GM12878 (cell line): ENCODE measurements at regions not wholly inside any gene's neighbourhood (a gene's known extent, or its start where the extent isn't known, plus 50 kb on each side); places are given as distances from the start of the nearest gene placed in this dataset.

Experiments
- CBX3 ChIP-seq: fragments of 200-600 bp; sonication (generic); IDR thresholded peaks from 2 replicates; pipeline ENCODE4 v1.6.1; 2016; ENCODE audit warnings: low read depth, borderline replicate concordance
- CHD1 ChIP-seq: IDR thresholded peaks from 2 replicates; pipeline ENCODE4 v1.6.1; 2012; ENCODE audit warnings: low read depth, low read length, improper control_type of control experiment
- DPF2 ChIP-seq: fragments of 450-650 bp; IDR thresholded peaks from 2 replicates; pipeline ENCODE4 v1.6.1; 2017; ENCODE audit warnings: mild to moderate bottlenecking
- E2F4 ChIP-seq: IDR thresholded peaks from 2 replicates; pipeline ENCODE4 v1.6.1; 2012; ENCODE audit warnings: low read depth, low read length, improper control_type of control experiment
- E4F1 ChIP-seq: fragments of 450-650 bp; IDR thresholded peaks from 2 replicates; pipeline ENCODE4 v1.6.1; 2018; ENCODE audit warnings: borderline replicate concordance, mild to moderate bottlenecking; ENCODE audit not compliant: partially characterized antibody
- ESRRA ChIP-seq: IDR thresholded peaks from 2 replicates; pipeline ENCODE4 v1.6.1; 2012; ENCODE audit warnings: mild to moderate bottlenecking, low read length, improper control_type of control experiment
- EZH2 ChIP-seq: IDR thresholded peaks from 2 replicates; pipeline ENCODE4 v1.6.1; 2012; ENCODE audit warnings: low read depth, mild to moderate bottlenecking, control low read depth, inconsistent platforms, low read length, borderline replicate concordance; ENCODE audit not compliant: control insufficient read depth
- FOS ChIP-seq: IDR thresholded peaks from 3 replicates; pipeline ENCODE4 v1.6.1; 2011; ENCODE audit warnings: borderline replicate concordance; ENCODE audit not compliant: insufficient read length; ENCODE audit errors: extremely low read depth
- FOXM1 ChIP-seq: IDR thresholded peaks from 2 replicates; pipeline ENCODE4 v1.6.1; 2012; ENCODE audit warnings: low read depth, mild to moderate bottlenecking, inconsistent platforms, low read length, moderate library complexity
- JUND ChIP-seq: IDR thresholded peaks from 2 replicates; pipeline ENCODE4 v1.6.1; 2012; ENCODE audit warnings: low read depth, mild to moderate bottlenecking, low read length, improper control_type of control experiment, moderate library complexity
- MEF2A ChIP-seq: IDR thresholded peaks from 2 replicates; pipeline ENCODE4 v1.6.1; 2011; ENCODE audit warnings: low read depth, mild to moderate bottlenecking, low read length, moderate library complexity; ENCODE audit not compliant: insufficient read depth
- NR2C1 ChIP-seq: fragments of 450-650 bp; IDR thresholded peaks from 2 replicates; pipeline ENCODE4 v1.6.1; 2017; ENCODE audit warnings: antibody characterized with exemption, mild to moderate bottlenecking, moderate library complexity
- NR2C2 ChIP-seq: IDR thresholded peaks from 2 replicates; pipeline ENCODE4 v1.6.1; 2011; ENCODE audit warnings: borderline replicate concordance, low read depth; ENCODE audit not compliant: control insufficient read depth, insufficient read length
- PML ChIP-seq: IDR thresholded peaks from 2 replicates; pipeline ENCODE4 v1.6.1; 2012; ENCODE audit warnings: low read length, inconsistent platforms
- RAD21 ChIP-seq: IDR thresholded peaks from 2 replicates; pipeline ENCODE4 v1.6.1; 2011; ENCODE audit warnings: mild to moderate bottlenecking, low read depth, low read length, moderate library complexity; ENCODE audit not compliant: insufficient read depth
- RAD51 ChIP-seq: fragments of 450-650 bp; IDR thresholded peaks from 2 replicates; pipeline ENCODE4 v1.6.1; 2016; ENCODE audit warnings: moderate library complexity, mild to moderate bottlenecking, inconsistent platforms
- RBBP5 ChIP-seq: fragments of 200-600 bp; sonication (generic); conservative IDR thresholded peaks from 2 replicates; pipeline ENCODE4 v1.6.1; 2016
- RUNX3 ChIP-seq: IDR thresholded peaks from 2 replicates; pipeline ENCODE4 v1.6.1; 2012; ENCODE audit warnings: low read length, inconsistent platforms
- SMARCA5 ChIP-seq: fragments of 450-650 bp; IDR thresholded peaks from 2 replicates; pipeline ENCODE4 v1.6.1; 2017; ENCODE audit warnings: mild to moderate bottlenecking
- SMC3 ChIP-seq: IDR thresholded peaks from 2 replicates; pipeline ENCODE4 v1.6.1; 2011; ENCODE audit warnings: low read length, improper control_type of control experiment, borderline replicate concordance
- SREBF1 ChIP-seq: IDR thresholded peaks from 2 replicates; pipeline ENCODE4 v1.6.1; 2012; ENCODE audit warnings: mild to moderate bottlenecking, low read length
- YBX1 ChIP-seq: fragments of 450-650 bp; IDR thresholded peaks from 2 replicates; pipeline ENCODE4 v1.6.1; 2016; ENCODE audit warnings: antibody characterized with exemption
- ZNF24 ChIP-seq: fragments of 450-650 bp; IDR thresholded peaks from 2 replicates; pipeline ENCODE4 v1.6.1; 2017; ENCODE audit warnings: antibody characterized with exemption, mild to moderate bottlenecking
- TF ChIP-seq, protein P1 (sequence below): IDR thresholded peaks from 2 replicates; pipeline ENCODE4 v1.6.1; 2012; ENCODE audit warnings: low read length, inconsistent platforms
- TF ChIP-seq, protein P2 (sequence below): fragments of 450-650 bp; IDR thresholded peaks from 2 replicates; pipeline ENCODE4 v1.6.1; 2014; ENCODE audit warnings: mild to moderate bottlenecking

DNA sequence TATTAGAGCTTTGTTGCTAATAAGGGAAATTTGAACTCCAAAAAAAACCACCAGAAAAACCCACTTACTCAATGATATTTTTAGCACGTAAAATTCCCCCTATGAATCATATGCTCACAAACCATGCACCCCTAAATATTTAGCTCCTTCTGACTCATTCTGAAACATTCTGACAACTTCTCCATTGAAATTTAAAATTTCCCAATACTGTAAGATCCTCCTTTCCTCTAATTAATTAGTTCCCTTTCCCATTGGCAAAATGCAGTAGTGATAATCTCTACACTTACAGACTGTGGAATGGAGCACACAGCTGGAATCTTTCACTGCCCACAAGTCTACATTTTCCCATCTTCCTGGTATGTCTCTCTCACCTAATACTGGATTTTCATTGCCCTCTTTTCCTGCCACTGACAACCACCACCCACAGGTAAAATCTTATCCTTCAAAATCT lies 215.8 kb upstream of the ACVR2A start (continued):
- TF ChIP-seq SMC3 (peak; percentile 8; the same call in 1 of the 2 replicates), SMARCA5 (no peak), E4F1 (no peak), EZH2 (no peak), ZNF24 (peak; percentile 59; the same call in 1 of the 2 replicates), CBX3 (no peak), RUNX3 (peak; percentile 93), PML (peak; percentile 66; the same call in 1 of the 2 replicates), NR2C2 (no peak), DPF2 (peak; percentile 96), RBBP5 (no peak), E2F4 (no peak), MEF2A (peak; percentile 99), JUND (peak; percentile 86), ESRRA (no peak), YBX1 (no peak), NR2C1 (no peak), RAD51 (0 out of 2 replicates have a peak, but pooled peaks have one; percentile 27), FOS (no peak), SREBF1 (no peak), RAD21 (no peak), CHD1 (no peak), FOXM1 (peak; percentile 98)
- TF ChIP-seq, protein P1, sequence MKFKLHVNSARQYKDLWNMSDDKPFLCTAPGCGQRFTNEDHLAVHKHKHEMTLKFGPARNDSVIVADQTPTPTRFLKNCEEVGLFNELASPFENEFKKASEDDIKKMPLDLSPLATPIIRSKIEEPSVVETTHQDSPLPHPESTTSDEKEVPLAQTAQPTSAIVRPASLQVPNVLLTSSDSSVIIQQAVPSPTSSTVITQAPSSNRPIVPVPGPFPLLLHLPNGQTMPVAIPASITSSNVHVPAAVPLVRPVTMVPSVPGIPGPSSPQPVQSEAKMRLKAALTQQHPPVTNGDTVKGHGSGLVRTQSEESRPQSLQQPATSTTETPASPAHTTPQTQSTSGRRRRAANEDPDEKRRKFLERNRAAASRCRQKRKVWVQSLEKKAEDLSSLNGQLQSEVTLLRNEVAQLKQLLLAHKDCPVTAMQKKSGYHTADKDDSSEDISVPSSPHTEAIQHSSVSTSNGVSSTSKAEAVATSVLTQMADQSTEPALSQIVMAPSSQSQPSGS: peak; percentile 94
- TF ChIP-seq, protein P2, sequence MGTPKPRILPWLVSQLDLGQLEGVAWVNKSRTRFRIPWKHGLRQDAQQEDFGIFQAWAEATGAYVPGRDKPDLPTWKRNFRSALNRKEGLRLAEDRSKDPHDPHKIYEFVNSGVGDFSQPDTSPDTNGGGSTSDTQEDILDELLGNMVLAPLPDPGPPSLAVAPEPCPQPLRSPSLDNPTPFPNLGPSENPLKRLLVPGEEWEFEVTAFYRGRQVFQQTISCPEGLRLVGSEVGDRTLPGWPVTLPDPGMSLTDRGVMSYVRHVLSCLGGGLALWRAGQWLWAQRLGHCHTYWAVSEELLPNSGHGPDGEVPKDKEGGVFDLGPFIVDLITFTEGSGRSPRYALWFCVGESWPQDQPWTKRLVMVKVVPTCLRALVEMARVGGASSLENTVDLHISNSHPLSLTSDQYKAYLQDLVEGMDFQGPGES: no peak
